K562 (cell line): ENCODE measurements at regions not wholly inside any gene's neighbourhood (a gene's known extent, or its start where the extent isn't known, plus 50 kb on each side); places are given as distances from the start of the nearest gene placed in this dataset.

Experiments
- ATAC-seq: fragments of 200-7000 bp; cut with Tn5 transposase; 3 replicates; pipeline ENCODE4 v1.9.1; 2020; ENCODE audit warnings: moderate library complexity
- BruUV-seq: library from RNA; stranded (reverse); fragments of 400-500 nt; replicated peaks from 2 replicates; lab custom pipeline; 2021; lab: Mats Ljungman, UMichigan
- CTCF ChIA-PET: fragments of 300-600 bp; formaldehyde crosslinking; extraction: SDS; loops from one replicate; lab custom pipeline; 2021; ENCODE audit warnings: low intra/inter-chr PET ratio; lab: Yijun Ruan, JAX
- POLR2A ChIA-PET: fragments of 300-600, 350-650 bp; sonication (Branson Sonifier 250); formaldehyde crosslinking; extraction: SDS; loops from one replicate; lab custom pipeline; 2021; ENCODE audit warnings: antibody characterized with exemption, inconsistent platforms; lab: Yijun Ruan, JAX
- DNase-seq, 4 experiments: peaks; one replicate each; pipeline versions ENCODE4 v3.0.0 to v3.0.0-alpha.2; 2011 to 2018; ENCODE audit warnings: low spot score in 3 of 4, mixed read lengths in 3 of 4; ENCODE audit errors: extremely low read depth in 1 of 4
- FAIRE-seq: peaks from 2 replicates; lab custom pipeline; 2011; peaks lifted over from hg19 to GRCh38; lab: Jason Lieb, UNC
- H2AFZ ChIP-seq: 2 replicates; pipeline ENCODE4 v1.6.0; 2011; ENCODE audit warnings: low read depth, low read length, control low read depth, inconsistent platforms
- H3K27ac ChIP-seq: fragments of 200-600 bp; 3 replicates; pipeline ENCODE4 v1.8.0; 2011; ENCODE audit warnings: low read depth, mild to moderate bottlenecking, control low read depth, inconsistent platforms, low read length, moderate library complexity, mixed read lengths; ENCODE audit errors: extremely low read depth
- H3K27me3 ChIP-seq, 2 experiments: fragments of 300-600 bp in 1 of 2; 2 replicates in 1 of 2; 3 replicates in 1 of 2; pipeline versions ENCODE4 v1.6.0 to v1.8.0; 2011; ENCODE audit warnings: inconsistent platforms in 2 of 2, low read length in 2 of 2, mild to moderate bottlenecking in 1 of 2, mixed read lengths in 1 of 2, moderate library complexity in 1 of 2; ENCODE audit not compliant: control insufficient read depth in 2 of 2, insufficient read depth in 2 of 2
- H3K36me3 ChIP-seq: fragments of 300-600 bp; 3 replicates; pipeline ENCODE4 v1.8.0; 2011; ENCODE audit warnings: mild to moderate bottlenecking, low read length, inconsistent platforms; ENCODE audit not compliant: control insufficient read depth, insufficient read depth
- H3K4me1 ChIP-seq, 2 experiments: fragments of 200-600 bp in 1 of 2; replicated peaks in 1 of 2; 2 replicates in 1 of 2; 3 replicates in 1 of 2; pipeline versions ENCODE4 v1.5.1 to v1.8.0; 2011; ENCODE audit warnings: inconsistent platforms in 2 of 2, low read length in 2 of 2, mild to moderate bottlenecking in 1 of 2, mixed read lengths in 1 of 2, moderate library complexity in 1 of 2; ENCODE audit not compliant: control insufficient read depth in 2 of 2, insufficient read depth in 2 of 2
- H3K4me2 ChIP-seq: 2 replicates; pipeline ENCODE4 v1.6.1; 2011; ENCODE audit warnings: low read length, control low read depth, inconsistent platforms, mixed read lengths; ENCODE audit not compliant: insufficient read depth
- H3K4me3 ChIP-seq: fragments of 200-600 bp; sonication (generic), shearing (Covaris generic); 2 replicates; pipeline ENCODE4 v1.5.1; 2016; ENCODE audit warnings: control low read depth, inconsistent platforms
- H3K79me2 ChIP-seq: fragments of 200-600 bp; 3 replicates; pipeline ENCODE4 v1.8.0; 2011; ENCODE audit warnings: low read length, inconsistent platforms; ENCODE audit not compliant: control insufficient read depth, insufficient read depth
- H3K9ac ChIP-seq, 2 experiments: 2 replicates each; pipeline versions ENCODE4 v1.6.0 to v1.6.1; 2011; ENCODE audit warnings: low read depth in 2 of 2, low read length in 2 of 2, control low read depth in 1 of 2, inconsistent platforms in 1 of 2, mild to moderate bottlenecking in 1 of 2, mixed read lengths in 1 of 2; ENCODE audit not compliant: insufficient read depth in 1 of 2
- H3K9me1 ChIP-seq: one replicate; pipeline ENCODE4 v1.6.0; 2011; ENCODE audit warnings: inconsistent platforms, mild to moderate bottlenecking, low read length, moderate library complexity; ENCODE audit not compliant: control insufficient read depth, insufficient read depth
- H3K9me3 ChIP-seq: replicated peaks from 2 replicates; pipeline ENCODE4 v1.5.1; 2011; ENCODE audit warnings: low read depth, low read length, inconsistent platforms; ENCODE audit not compliant: control insufficient read depth, insufficient read depth
- H4K20me1 ChIP-seq: replicated peaks from 2 replicates; pipeline ENCODE4 v1.6.1; 2011; ENCODE audit warnings: low read length, inconsistent platforms, mixed read lengths; ENCODE audit not compliant: control insufficient read depth, insufficient read depth
- ARID1B ChIP-seq: fragments of 450-650 bp; IDR thresholded peaks from 2 replicates; pipeline ENCODE4 v1.6.1; 2016; ENCODE audit warnings: antibody characterized with exemption, mild to moderate bottlenecking, inconsistent platforms
- BACH1 ChIP-seq: fragments of 200-800 bp; sonication (Bioruptor generic); IDR thresholded peaks from 2 replicates; pipeline ENCODE4 v1.6.1; 2016; ENCODE audit warnings: missing genetic modification characterization, missing compliant biosample characterization
- NR2C2 ChIP-seq, 2 experiments: fragments of 200-800 bp in 1 of 2; sonication (Bioruptor generic) in 1 of 2; sonication (generic) in 1 of 2; formaldehyde crosslinking in 1 of 2; IDR thresholded peaks; 2 replicates each; pipeline versions ENCODE4 v1.6.1 to v1.8.0; 2016 to 2022; ENCODE audit warnings: mild to moderate bottlenecking in 1 of 2, missing compliant biosample characterization in 1 of 2, missing genetic modification characterization in 1 of 2, missing genetic modification reagents in 1 of 2
- OTX1 ChIP-seq: fragments of 450-650 bp; formaldehyde crosslinking; IDR thresholded peaks from 2 replicates; pipeline ENCODE4 v1.4.0; 2022; ENCODE audit warnings: mild to moderate bottlenecking
- RBFOX2 ChIP-seq: fragments of 200-400 bp; formaldehyde crosslinking; IDR thresholded peaks from 2 replicates; pipeline ENCODE4 v1.6.1; 2017; ENCODE audit warnings: low read depth, mild to moderate bottlenecking, low read length, moderate library complexity
- SIN3B ChIP-seq: fragments of 450-650 bp; IDR thresholded peaks from 2 replicates; pipeline ENCODE4 v1.6.1; 2017; ENCODE audit warnings: low read depth, mild to moderate bottlenecking, moderate library complexity
- ZNF668 ChIP-seq: fragments of 250-450 bp; sonication (Bioruptor Pico); IDR thresholded peaks from 2 replicates; pipeline ENCODE4 v1.8.0; 2022; ENCODE audit warnings: mild to moderate bottlenecking, inconsistent platforms
- WGBS: fragments of 100-300 bp; shearing (Covaris generic); methylation state at CpG from one replicate; pipeline ENCODE4 v1.1.6; 2016; ENCODE audit warnings: low coverage, mixed read lengths; ENCODE audit not compliant: insufficient coverage; ENCODE audit errors: missing lambda C conversion rate; 5-methylcytosine and 5-hydroxymethylcytosine counted together
- in situ Hi-C: fragments of 300-500 bp; cut with MboI; formaldehyde crosslinking; loops from 4 replicates; pipeline ENCODE4 v1.15.0; 2018; ENCODE audit warnings: inconsistent platforms, mixed read lengths
- intact Hi-C: fragments of 100-400 bp; cut with micrococcal nuclease; formaldehyde crosslinking; loops from 2 replicates; pipeline ENCODE4 v1.14.2; 2022

- no peak for TF ChIP-seq RBFOX2
These were observed 297.5 kb upstream of the NRP1 start (continued) for GRCh38 chr10:33631991-33632390.

- H3K36me3 ChIP-seq = no peaks in the 10 kb centered on the region
These were observed 296.3 kb upstream of the NRP1 start for GRCh38 chr10:33630761-33631160.

GRCh38 chr10:33627611-33628010, 293.1 kb upstream of the NRP1 start:
- Histone ChIP-seq H3K79me2 (no peaks in the 10 kb centered on the region), H3K27me3 (0 out of 5 replicates have a peak, but pooled peaks cover 0 to 3% of the 10 kb centered on the region in 2 experiments), H3K36me3 (no peaks in the 10 kb centered on the region), H3K9ac (no peak overlapping the region), H3K4me3 (no peak overlapping the region), H4K20me1 (no peaks in the 10 kb centered on the region), H3K4me2 (no peak overlapping the region), H2AFZ (no peak overlapping the region), H3K27ac (no peak overlapping the region), H3K4me1 (no peaks in the 10 kb centered on the region), H3K9me3 (no peaks in the 10 kb centered on the region), H3K9me1 (no peaks in the 10 kb centered on the region)
- no peak for ATAC-seq
- intact Hi-C loops (no loop called here), in situ Hi-C loops (no loop called here)
- ChIA-PET POLR2A (no interaction called here), CTCF (no interaction called here)
- TF ChIP-seq NR2C2 (CRISPR knock-in tag; IDR thresholded peaks at IDR 0.05) = no peak
- no peak for TF ChIP-seq NR2C2 (tag; IDR thresholded peaks at IDR 0.05)
- no peak for FAIRE-seq
- 2% methylated on average over 5 of the region's 5 CpGs for WGBS
- no TSS peak for BruUV-seq
- no peak for DNase-seq

More at GRCh38 chr10:33630761-33631160, 296.3 kb upstream of the NRP1 start:
- intact Hi-C loops = no loop called here
- no peak overlapping the region for H3K4me3 ChIP-seq
- no peak for TF ChIP-seq ARID1B
- no peak for TF ChIP-seq ZNF668 (CRISPR knock-in tag)
- no peak for TF ChIP-seq BACH1 (tag)
- no peak for TF ChIP-seq OTX1
- no peak for TF ChIP-seq SIN3B
- TF ChIP-seq, all 486 proteins: peak for 0
- CTCF ChIA-PET = no interaction called here
- H3K4me1 ChIP-seq = no peaks in the 10 kb centered on the region
- POLR2A ChIA-PET = no interaction called here
- in situ Hi-C loops = no loop called here
- no peak overlapping the region for H3K4me2 ChIP-seq
- ATAC-seq = no peak
- FAIRE-seq = no peak
- 0% methylated on average over 2 of the region's 2 CpGs for WGBS
- H2AFZ ChIP-seq = no peak overlapping the region
- no peaks in the 10 kb centered on the region for H3K79me2 ChIP-seq
- no peaks in the 10 kb centered on the region for H3K9me1 ChIP-seq
- no peak overlapping the region for H3K9ac ChIP-seq
- no peaks in the 10 kb centered on the region for H3K9me3 ChIP-seq
- 0 out of 5 replicates have a peak, but pooled peaks cover 0 to 3% of the 10 kb centered on the region in 2 experiments for H3K27me3 ChIP-seq
- no TSS peak for BruUV-seq
- no peak for DNase-seq
- no peak overlapping the region for H3K27ac ChIP-seq
- H4K20me1 ChIP-seq = no peaks in the 10 kb centered on the region
